GM12891 (cell line): ENCODE measurements at regions not wholly inside any gene's neighbourhood (a gene's known extent, or its start where the extent isn't known, plus 50 kb on each side); places are given as distances from the start of the nearest gene placed in this dataset.

ENCODE experiments used
- PAX5 ChIP-seq: IDR thresholded peaks from 2 replicates; pipeline ENCODE4 v1.6.1; 2011; ENCODE audit warnings: low read length, moderate library complexity, mild to moderate bottlenecking; ENCODE audit not compliant: insufficient read depth, severe bottlenecking
- POLR2A ChIP-seq: IDR thresholded peaks from 2 replicates; pipeline ENCODE4 v1.6.1; 2011; ENCODE audit warnings: low read depth, low read length, control low read depth
- POLR2AphosphoS5 ChIP-seq: IDR thresholded peaks from 2 replicates; pipeline ENCODE4 v1.6.1; 2011; ENCODE audit warnings: low read depth, low read length, control low read depth
- SPI1 ChIP-seq: IDR thresholded peaks from 2 replicates; pipeline ENCODE4 v1.6.1; 2011; ENCODE audit warnings: low read depth, low read length, control low read depth
- TAF1 ChIP-seq: IDR thresholded peaks from 2 replicates; pipeline ENCODE4 v1.6.1; 2011; ENCODE audit warnings: low read depth, low read length, control low read depth

GRCh38 chr2:18501729-18502128, 58.7 kb downstream of the RDH14 start:
- TF ChIP-seq POLR2A (no peak), POLR2AphosphoS5 (no peak), PAX5 (no peak), TAF1 (no peak), SPI1 (no peak)
